IPS-18a (cell line): ENCODE measurements at regions not wholly inside any gene's neighbourhood (a gene's known extent, or its start where the extent isn't known, plus 50 kb on each side); places are given as distances from the start of the nearest gene placed in this dataset.
"Not testable (repeated sequence)": the region's sequence is repeated elsewhere in the genome, so short reads cannot be mapped to it uniquely, and the experiment has no call there.

Experiments
- H3K27ac ChIP-seq: one replicate; pipeline ENCODE4 v1.5.1; 2013; ENCODE audit warnings: low read length
- H3K27me3 ChIP-seq: one replicate; pipeline ENCODE4 v1.6.1; 2013; ENCODE audit warnings: mild to moderate bottlenecking, low read length; ENCODE audit not compliant: control insufficient read depth, insufficient read depth
- H3K36me3 ChIP-seq: one replicate; pipeline ENCODE4 v1.6.1; 2013; ENCODE audit warnings: low read depth, low read length; ENCODE audit not compliant: control insufficient read depth
- H3K4me1 ChIP-seq: one replicate; pipeline ENCODE4 v1.6.1; 2013; ENCODE audit warnings: low read depth, low read length; ENCODE audit not compliant: control insufficient read depth
- H3K4me3 ChIP-seq: one replicate; pipeline ENCODE4 v1.5.1; 2013; ENCODE audit warnings: low read length
- H3K9ac ChIP-seq: one replicate; pipeline ENCODE4 v1.6.1; 2013; ENCODE audit warnings: mild to moderate bottlenecking, low read length, moderate library complexity
- H3K9me3 ChIP-seq: one replicate; pipeline ENCODE4 v1.6.1; 2013; ENCODE audit warnings: low read depth, low read length; ENCODE audit not compliant: control insufficient read depth

DNA sequence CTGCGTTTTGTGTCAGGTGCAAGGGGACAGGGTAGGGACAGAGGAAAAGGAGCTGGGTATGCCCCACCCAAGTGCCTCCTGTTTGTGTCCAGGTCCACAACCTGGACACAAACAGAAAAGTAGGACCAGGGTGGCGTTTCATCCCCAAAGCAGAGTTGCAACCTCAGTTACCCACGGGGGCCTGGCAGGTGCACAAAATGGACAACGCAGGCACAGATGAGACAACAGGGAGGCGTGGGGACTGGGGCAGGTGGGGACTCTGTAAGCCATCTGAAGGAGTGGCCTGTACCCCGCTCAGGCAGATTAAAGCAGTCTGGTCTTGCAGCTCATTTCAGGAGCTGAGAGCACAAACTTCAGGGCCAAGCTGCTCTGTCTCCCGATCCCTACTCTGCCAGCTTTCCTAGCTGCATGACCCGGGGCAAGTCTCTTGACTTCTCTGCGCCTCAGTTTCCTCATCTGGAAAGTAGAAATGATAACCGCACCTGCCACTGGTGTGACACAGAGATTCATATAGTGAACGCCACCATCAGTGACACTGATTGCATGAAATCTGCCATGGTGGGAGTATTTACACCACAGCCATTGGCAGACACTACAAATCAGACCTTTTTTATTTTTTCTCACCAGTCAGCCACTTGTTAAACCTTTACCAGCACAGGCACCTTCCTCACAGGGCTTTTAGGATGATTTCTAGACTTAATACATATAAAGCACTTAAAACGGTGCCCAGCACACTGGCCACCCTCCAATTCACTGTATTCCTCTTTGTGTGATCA is 123.0 kb downstream of the PHETA1 start:
- Histone ChIP-seq H3K36me3 (no peaks in the 10 kb centered on the region), H3K27ac (no peak overlapping the region), H3K4me1 (no peaks in the 10 kb centered on the region), H3K27me3 (no peaks in the 10 kb centered on the region), H3K9ac (no peak overlapping the region), H3K4me3 (no peak overlapping the region), H3K9me3 (no peaks in the 10 kb centered on the region)

DNA sequence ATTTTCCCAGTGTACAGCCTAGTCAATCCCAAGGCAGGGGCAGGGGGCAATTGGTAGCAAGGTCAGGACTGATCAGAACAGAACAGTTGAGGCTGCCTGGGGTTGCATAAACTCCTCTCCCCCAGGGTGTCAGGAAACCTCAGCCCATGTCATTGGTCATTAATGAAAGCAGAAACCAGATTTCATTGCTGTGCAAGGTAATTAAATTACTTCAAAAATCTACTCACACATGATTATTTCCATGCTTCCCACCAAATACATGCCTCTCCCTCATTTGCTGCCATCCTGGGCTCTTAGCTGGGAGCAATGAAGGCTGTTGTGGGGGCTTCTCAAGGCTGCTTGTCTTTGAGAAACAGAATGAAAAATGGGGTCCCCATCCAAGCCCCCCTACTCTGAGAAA is 124.2 kb downstream of the PHETA1 start:
- Histone ChIP-seq H3K4me1 (no peaks in the 10 kb centered on the region), H3K9me3 (no peaks in the 10 kb centered on the region), H3K36me3 (no peaks in the 10 kb centered on the region), H3K4me3 (no peak overlapping the region), H3K27me3 (no peaks in the 10 kb centered on the region), H3K27ac (no peak overlapping the region), H3K9ac (no peak overlapping the region)

DNA sequence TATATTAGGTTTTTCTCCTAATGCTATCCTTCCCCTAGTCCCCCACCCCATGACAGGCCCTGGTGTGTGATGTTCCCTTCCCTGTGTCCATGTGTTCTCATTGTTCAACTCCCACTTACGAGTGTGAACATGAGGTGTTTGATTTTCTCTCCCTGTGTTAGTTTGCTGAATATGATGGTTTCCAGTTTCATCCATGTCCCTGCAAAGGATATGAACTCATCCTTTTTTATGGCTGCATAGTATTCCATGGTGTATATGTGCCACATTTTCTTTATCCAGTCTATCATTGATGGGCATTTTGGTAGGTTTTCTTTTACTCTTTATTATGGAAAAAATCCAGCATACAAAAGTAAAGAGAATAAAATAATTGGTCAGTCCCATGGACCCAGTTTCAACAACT is 126.1 kb downstream of the PHETA1 start:
- H3K9ac ChIP-seq, H3K27me3 ChIP-seq, H3K36me3 ChIP-seq: not testable (repeated sequence)

DNA sequence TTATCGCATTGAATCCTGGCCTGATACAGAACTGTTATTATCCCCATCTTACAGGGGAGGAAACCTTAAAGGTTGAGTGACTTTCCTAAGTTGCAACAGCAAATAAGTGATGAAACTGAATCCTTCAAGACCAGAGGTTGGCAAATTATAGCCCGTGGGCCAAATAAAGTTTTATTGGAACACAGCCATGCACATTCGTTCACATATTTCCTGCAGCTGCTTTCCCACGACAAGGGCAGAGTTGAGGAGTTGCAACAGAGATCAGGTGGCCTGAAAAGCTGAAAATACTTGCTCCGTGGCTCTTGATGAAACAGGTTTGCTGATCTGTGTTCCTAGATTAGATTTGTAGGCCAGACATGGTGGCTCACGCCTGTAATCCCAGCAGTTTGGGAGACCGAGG is 126.7 kb downstream of the PHETA1 start:
- no peak overlapping the region for H3K4me3 ChIP-seq
- H3K27ac ChIP-seq = no peak overlapping the region
- H3K36me3 ChIP-seq = no peaks in the 10 kb centered on the region
- no peaks in the 10 kb centered on the region for H3K4me1 ChIP-seq
- H3K9me3 ChIP-seq = no peaks in the 10 kb centered on the region
- no peaks in the 10 kb centered on the region for H3K27me3 ChIP-seq
- no peak overlapping the region for H3K9ac ChIP-seq

More for the DNA sequence above, 126.1 kb downstream of the PHETA1 start:
- not testable (repeated sequence) for H3K4me3 ChIP-seq, H3K9me3 ChIP-seq, H3K27ac ChIP-seq, H3K4me1 ChIP-seq

DNA sequence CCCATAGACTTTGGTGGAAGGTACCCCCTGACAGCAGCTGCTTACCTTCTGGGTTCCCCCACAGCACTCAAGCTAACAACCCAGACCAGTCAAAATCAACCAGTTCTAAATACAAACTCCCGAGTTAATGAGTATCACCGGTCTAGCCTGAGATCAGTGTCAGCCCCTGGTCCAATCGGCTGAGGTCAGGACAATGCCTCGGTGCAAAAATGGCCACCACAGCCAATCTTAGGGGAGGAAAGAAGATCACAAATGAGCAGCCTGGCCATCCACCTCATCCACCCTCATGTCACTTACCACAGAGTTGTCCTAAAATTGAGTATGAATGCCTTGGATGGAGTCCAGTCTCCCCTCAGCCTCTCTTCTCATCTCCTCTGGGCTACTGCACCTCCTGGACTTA is 128.5 kb downstream of the PHETA1 start:
- Histone ChIP-seq H3K4me1 (no peaks in the 10 kb centered on the region), H3K9me3 (no peaks in the 10 kb centered on the region), H3K36me3 (no peaks in the 10 kb centered on the region), H3K27ac (no peak overlapping the region), H3K27me3 (no peaks in the 10 kb centered on the region), H3K9ac (no peak overlapping the region), H3K4me3 (no peak overlapping the region)

DNA sequence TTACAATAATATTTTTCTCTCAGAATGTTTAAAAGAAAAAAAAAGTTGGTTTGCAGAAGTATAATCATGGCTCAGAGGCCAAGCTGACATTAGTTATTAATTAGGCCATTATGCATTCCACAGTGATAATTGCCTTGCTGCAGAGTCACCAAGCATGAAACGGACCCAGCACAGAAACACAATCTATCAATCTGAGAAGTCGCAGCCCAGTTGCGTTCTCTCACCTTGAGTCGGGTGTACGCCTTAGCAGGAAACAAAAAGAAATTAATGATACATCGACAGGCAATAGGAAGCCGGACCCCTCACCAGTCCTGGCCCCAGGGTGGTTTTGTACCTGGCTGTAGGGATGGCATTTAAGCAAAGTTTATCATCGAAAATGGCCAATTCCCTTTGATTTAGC is 129.7 kb downstream of the PHETA1 start:
- Histone ChIP-seq H3K9ac (no peak overlapping the region), H3K4me1 (no peaks in the 10 kb centered on the region), H3K27me3 (no peaks in the 10 kb centered on the region), H3K9me3 (no peaks in the 10 kb centered on the region), H3K36me3 (no peaks in the 10 kb centered on the region), H3K4me3 (no peak overlapping the region), H3K27ac (no peak overlapping the region)

DNA sequence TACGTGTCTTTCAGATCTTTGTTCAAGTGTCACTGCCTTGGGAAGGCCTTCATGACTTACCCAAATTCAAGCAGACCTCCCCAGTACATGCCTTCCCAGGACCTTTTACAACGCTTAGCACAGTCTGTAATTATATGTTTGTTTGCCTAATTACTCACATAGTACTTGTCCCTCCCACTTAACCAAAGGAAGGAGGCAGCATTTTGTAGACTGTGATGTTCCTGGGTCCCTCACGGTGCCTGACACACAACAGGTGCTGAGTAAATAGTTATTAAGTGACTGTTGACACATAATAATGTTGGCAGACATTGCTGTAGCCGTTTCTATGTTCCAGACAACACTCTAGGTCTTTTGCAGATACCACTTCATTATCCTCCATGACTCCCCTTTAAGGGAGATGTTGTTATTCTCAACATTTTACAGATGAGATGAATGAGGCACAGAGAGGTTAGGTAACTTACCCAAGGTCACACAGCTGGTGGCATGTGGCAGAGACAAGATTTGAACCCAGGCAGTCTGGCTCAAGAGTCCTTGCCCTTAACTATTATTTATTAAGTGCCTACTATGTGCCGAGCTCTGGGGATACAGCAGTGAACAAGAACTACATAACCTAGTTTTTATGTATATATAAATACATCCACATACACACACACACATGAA is 130.7 kb downstream of the PHETA1 start:
- no peak overlapping the region for H3K27ac ChIP-seq

DNA sequence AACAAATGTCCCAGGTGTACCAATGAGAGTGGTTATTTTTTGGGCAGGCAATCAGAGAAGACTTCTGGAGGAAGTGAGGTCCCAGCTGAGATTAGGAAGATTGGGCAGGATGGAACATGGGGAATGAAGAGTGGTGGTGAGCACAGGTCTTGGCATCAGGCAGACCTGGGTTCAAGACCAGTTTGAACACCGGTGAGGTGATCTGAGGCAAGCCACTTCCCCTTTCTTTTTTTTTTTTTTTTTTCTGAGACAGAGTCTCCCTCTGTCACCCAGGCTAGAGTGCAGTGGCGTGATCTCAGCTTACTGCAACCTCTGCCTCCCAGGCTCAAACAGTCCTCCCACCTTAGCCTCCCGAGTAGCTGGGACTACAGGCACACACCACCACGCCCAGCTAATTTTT is 134.4 kb downstream of the PHETA1 start:
- H3K9me3 ChIP-seq, H3K4me3 ChIP-seq, H3K27ac ChIP-seq, H3K27me3 ChIP-seq, H3K36me3 ChIP-seq, H3K4me1 ChIP-seq, H3K9ac ChIP-seq: not testable (repeated sequence)

More for the DNA sequence above, 130.7 kb downstream of the PHETA1 start:
- Histone ChIP-seq H3K4me3 (no peak overlapping the region), H3K9ac (no peak overlapping the region), H3K4me1 (no peaks in the 10 kb centered on the region), H3K9me3 (no peaks in the 10 kb centered on the region), H3K27me3 (no peaks in the 10 kb centered on the region), H3K36me3 (no peaks in the 10 kb centered on the region)

DNA sequence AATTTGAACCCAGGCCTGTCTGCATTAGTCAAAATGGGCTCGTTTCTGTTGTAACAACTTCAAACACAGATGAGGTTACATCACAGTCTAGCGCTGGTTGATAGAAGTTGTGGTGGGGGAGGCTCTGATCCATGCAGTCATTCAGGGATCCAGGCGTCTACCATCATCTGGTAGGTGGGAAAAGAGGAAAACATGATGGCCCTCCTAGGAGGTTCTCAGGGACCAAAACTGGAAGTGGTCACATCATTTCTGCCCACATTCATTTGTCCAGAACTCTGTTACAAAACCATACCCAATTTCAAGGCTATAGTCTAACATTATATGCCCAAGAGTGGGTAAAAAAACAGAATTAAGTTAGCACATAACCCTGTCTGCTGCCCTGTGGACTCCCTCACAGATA is 135.1 kb downstream of the PHETA1 start:
- H3K4me3 ChIP-seq = no peak overlapping the region
- no peaks in the 10 kb centered on the region for H3K27me3 ChIP-seq
- no peaks in the 10 kb centered on the region for H3K36me3 ChIP-seq
- peaks cover 5% of the 10 kb centered on the region for H3K4me1 ChIP-seq
- no peak overlapping the region for H3K9ac ChIP-seq
- H3K9me3 ChIP-seq = no peaks in the 10 kb centered on the region
- no peak overlapping the region for H3K27ac ChIP-seq

DNA sequence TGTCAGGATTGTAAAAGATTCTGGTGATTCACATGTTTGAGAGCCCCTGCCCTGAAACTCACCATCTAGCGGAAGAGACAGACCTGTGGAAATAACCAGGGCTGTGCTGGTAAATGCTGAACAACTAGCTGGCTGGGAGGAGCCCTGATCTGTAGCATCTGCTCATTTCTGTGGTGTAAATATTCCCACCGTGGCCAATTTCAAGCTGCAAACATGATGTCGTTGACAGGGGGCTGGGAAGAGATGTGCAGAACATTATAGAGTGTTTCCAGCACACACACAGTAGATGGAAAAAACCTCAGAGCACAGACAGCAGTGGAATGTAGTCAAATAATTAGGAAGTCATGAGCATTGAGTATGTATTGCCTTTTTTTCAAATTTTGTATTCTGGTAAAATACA is 138.2 kb downstream of the PHETA1 start:
- H3K27ac ChIP-seq = no peak overlapping the region
- H3K4me1 ChIP-seq = peaks cover 5% of the 10 kb centered on the region
- no peaks in the 10 kb centered on the region for H3K27me3 ChIP-seq
- no peak overlapping the region for H3K4me3 ChIP-seq
- no peak overlapping the region for H3K9ac ChIP-seq
- H3K9me3 ChIP-seq = no peaks in the 10 kb centered on the region
- no peaks in the 10 kb centered on the region for H3K36me3 ChIP-seq

DNA sequence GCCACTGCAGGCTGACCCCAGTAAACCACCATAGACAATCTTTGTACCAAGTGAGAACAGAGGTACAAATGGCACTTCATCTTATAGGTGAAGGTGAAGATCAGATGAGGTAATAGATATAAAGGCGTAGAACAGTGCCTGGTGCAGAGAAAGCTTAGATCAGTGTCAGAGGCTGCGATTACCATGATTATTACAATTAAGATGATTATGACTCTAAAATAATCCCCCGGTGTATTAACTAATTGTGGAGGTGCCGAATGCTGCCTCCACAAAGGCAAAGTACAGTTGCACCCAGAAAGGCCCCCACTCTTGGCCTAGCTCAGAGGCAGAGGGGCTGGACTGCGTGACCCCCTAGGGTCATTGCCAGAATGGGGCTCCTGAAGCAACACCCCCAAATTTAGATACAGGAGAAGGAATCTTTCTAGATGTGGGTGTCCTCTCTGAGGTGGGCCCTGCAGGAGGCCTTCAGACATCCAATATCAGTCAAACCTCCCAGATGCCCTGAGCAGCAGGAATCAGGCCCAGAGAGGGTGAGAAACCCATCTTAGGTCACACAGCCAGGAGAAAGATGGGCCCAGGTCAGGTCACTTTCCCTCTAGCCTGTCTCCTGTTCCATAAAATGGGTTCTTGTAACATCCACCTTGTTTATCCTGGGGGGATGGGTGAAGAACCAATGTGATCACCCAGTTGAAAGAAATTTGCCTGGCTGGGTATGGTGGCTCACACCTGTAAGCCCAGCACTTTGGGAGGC is 139.8 kb downstream of the PHETA1 start:
- H3K4me3 ChIP-seq = no peak overlapping the region
- peaks cover 5% of the 10 kb centered on the region for H3K4me1 ChIP-seq
- H3K27me3 ChIP-seq = no peaks in the 10 kb centered on the region
- no peak overlapping the region for H3K9ac ChIP-seq
- no peak overlapping the region for H3K27ac ChIP-seq
- no peaks in the 10 kb centered on the region for H3K9me3 ChIP-seq
- H3K36me3 ChIP-seq = no peaks in the 10 kb centered on the region
